ENCODE measurements at regions not wholly inside any gene's neighbourhood (a gene's known extent, or its start where the extent isn't known, plus 50 kb on each side); places are given as distances from the start of the nearest gene placed in this dataset.
"Not testable (repeated sequence)": the region's sequence is repeated elsewhere in the genome, so short reads cannot be mapped to it uniquely, and the experiment has no call there.

DNA sequence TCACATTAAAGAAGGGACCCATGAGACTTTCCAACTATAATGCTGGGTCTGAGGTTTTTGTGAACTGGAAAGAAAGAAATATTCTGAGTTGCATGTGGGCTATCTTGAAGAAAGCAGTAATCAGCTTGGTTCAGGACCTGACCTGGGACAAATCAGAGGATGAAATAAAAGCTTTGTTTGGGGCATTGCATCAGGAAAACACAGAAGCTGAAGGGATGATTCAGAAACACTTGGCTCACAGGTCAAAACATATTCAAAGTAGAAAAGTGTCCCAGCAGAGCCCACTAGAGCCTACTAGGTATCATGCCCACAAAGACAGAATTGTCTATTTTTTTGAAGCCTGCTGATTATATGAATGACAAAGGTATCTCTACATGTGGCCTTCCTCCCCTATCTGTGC lies 174.8 kb upstream of the TSPY4 start:
- not testable (repeated sequence) for TF ChIP-seq CTCF (conservative IDR thresholded peaks at IDR 0.05; ENCODE audit: low read length); EZH2phosphoT487 (IDR thresholded peaks at IDR 0.05; ENCODE audit: borderline replicate concordance, low read depth, low read length)

Measured in OCI-LY7 (cell line).